T-helper 2 cell treated with Interferon-gamma antibody and Interleukin-4, amounts not matched to agents 100 ng/mL and 5 ng/mL, for 36 hours (primary cell): ENCODE measurements at regions not wholly inside any gene's neighbourhood (a gene's known extent, or its start where the extent isn't known, plus 50 kb on each side); places are given as distances from the start of the nearest gene placed in this dataset.
"Not testable (repeated sequence)": the region's sequence is repeated elsewhere in the genome, so short reads cannot be mapped to it uniquely, and the experiment has no call there.

Experiments
- intact Hi-C: fragments of 100-400 bp; cut with micrococcal nuclease; formaldehyde crosslinking; loops from one replicate; pipeline ENCODE4 v1.15.1; 2023

- intact Hi-C loops: no loop called here
These were observed 93.9 kb downstream of the BUD13 start for GRCh38 chr11:116678887-116679286.

- intact Hi-C loops: not testable (repeated sequence)
These were observed 105.5 kb downstream of the BUD13 start for GRCh38 chr11:116667318-116667717.

GRCh38 chr11:116666673-116667249 lies 106.0 kb downstream of the BUD13 start:
- intact Hi-C loops: not testable (repeated sequence)

GRCh38 chr11:116665523-116665922 lies 107.3 kb downstream of the BUD13 start:
- intact Hi-C loops: no loop called here

GRCh38 chr11:116661056-116661455 lies 111.7 kb downstream of the BUD13 start:
- intact Hi-C loops: no loop called here

GRCh38 chr11:116660011-116660410 lies 112.8 kb downstream of the BUD13 start:
- intact Hi-C loops: no loop called here

GRCh38 chr11:116658876-116659535 lies 113.8 kb downstream of the BUD13 start:
- intact Hi-C loops: no loop called here

- intact Hi-C loops: no loop called here
These were observed 114.7 kb downstream of the BUD13 start for GRCh38 chr11:116657842-116658825.

GRCh38 chr11:116656011-116656410 lies 116.8 kb downstream of the BUD13 start:
- intact Hi-C loops: no loop called here

- intact Hi-C loops: no loop called here
These were observed 118.3 kb downstream of the BUD13 start for GRCh38 chr11:116654526-116654925.

GRCh38 chr11:116653206-116653605 lies 119.6 kb downstream of the BUD13 start:
- intact Hi-C loops: no loop called here

- intact Hi-C loops: no loop called here
These were observed 121.0 kb downstream of the BUD13 start for GRCh38 chr11:116651737-116652237.

GRCh38 chr11:116651098-116651736 lies 121.6 kb downstream of the BUD13 start:
- intact Hi-C loops: no loop called here

- intact Hi-C loops: no loop called here
These were observed 122.7 kb downstream of the BUD13 start for GRCh38 chr11:116650052-116650451.

GRCh38 chr11:116649268-116649667 lies 123.5 kb downstream of the BUD13 start:
- intact Hi-C loops: no loop called here

GRCh38 chr11:116648247-116649174 lies 124.3 kb downstream of the BUD13 start:
- intact Hi-C loops: no loop called here

GRCh38 chr11:116647305-116648080 lies 125.3 kb downstream of the BUD13 start:
- intact Hi-C loops: no loop called here

GRCh38 chr11:116646191-116646590 lies 126.6 kb downstream of the BUD13 start:
- intact Hi-C loops: no loop called here

GRCh38 chr11:116644941-116645305 lies 127.9 kb downstream of the BUD13 start:
- intact Hi-C loops: no loop called here
